ENCODE measurements at regions not wholly inside any gene's neighbourhood (a gene's known extent, or its start where the extent isn't known, plus 50 kb on each side); places are given as distances from the start of the nearest gene placed in this dataset.

GRCh38 chr3:103195216-103195615, 760.4 kb downstream of the ZPLD1 start:
- H3K36me3 ChIP-seq: no peaks in the 10 kb centered on the region
- H3K27me3 ChIP-seq: no peaks in the 10 kb centered on the region
- TF ChIP-seq CTCF (IDR thresholded peaks at IDR 0.05): no peak
- no peak overlapping the region for H3K27ac ChIP-seq
- H3K4me3 ChIP-seq: no peak overlapping the region
- H3K9me3 ChIP-seq: no peaks in the 10 kb centered on the region
- no peak for ATAC-seq
- intact Hi-C loops (cut with DNase I): no loop called here
- DNase-seq: no peak
- H3K4me1 ChIP-seq: no peaks in the 10 kb centered on the region

DNA sequence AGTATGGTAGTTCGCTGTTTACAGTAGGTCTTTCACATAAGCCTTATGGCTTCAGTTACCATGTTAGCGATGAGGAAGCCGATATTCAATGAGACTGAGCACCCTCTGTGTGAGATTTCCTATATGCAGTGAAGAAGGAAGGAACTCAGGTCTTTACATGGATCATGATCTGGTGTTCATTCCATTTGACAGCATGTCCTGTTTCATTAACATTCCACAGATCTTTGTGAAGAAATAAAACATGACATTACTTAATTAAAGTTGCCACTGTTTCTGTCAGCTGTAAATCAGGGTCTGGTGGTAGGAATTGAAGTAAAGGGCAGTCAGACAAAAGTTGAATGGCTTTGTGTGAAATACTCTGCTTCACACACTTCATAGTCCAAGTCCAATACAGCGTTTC, 768.6 kb downstream of the ZPLD1 start:
- intact Hi-C loops (cut with DNase I): no loop called here
- Histone ChIP-seq H3K27me3 (no peaks in the 10 kb centered on the region), H3K4me1 (no peaks in the 10 kb centered on the region), H3K9me3 (no peaks in the 10 kb centered on the region), H3K4me3 (no peak overlapping the region), H3K36me3 (no peaks in the 10 kb centered on the region), H3K27ac (no peak overlapping the region)
- no peak for DNase-seq
- no peak for ATAC-seq
- TF ChIP-seq CTCF (IDR thresholded peaks at IDR 0.05): no peak

GRCh38 chr3:103210583-103210982, 775.8 kb downstream of the ZPLD1 start:
- intact Hi-C loops (cut with DNase I): no loop called here
- no peaks in the 10 kb centered on the region for H3K4me1 ChIP-seq
- no peak for TF ChIP-seq CTCF (IDR thresholded peaks at IDR 0.05)
- no peaks in the 10 kb centered on the region for H3K27me3 ChIP-seq
- no peak overlapping the region for H3K4me3 ChIP-seq
- ATAC-seq (no peak), DNase-seq (no peak)
- no peak overlapping the region for H3K27ac ChIP-seq
- H3K36me3 ChIP-seq: no peaks in the 10 kb centered on the region
- no peaks in the 10 kb centered on the region for H3K9me3 ChIP-seq

DNA sequence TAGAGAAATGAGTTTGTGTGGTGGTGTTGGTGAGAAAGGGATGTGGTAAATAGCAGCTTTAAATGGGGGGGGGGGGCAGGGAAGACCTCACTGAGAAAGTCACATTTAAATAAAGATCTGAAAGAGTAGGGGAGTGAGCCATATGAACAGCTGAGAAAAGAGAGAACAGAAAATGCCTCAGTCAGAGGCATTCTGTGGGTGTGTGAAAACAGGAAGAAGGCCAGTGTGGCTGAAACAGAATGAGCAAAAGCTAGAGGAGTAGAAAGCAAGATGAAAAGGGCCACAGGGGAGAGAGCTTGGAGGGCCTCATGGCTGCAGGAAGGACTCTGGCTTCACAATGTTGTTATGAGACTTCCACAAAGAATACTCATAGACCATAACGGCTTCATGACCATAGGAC, 783.3 kb downstream of the ZPLD1 start:
- H3K9me3 ChIP-seq: no peaks in the 10 kb centered on the region
- H3K27me3 ChIP-seq: no peaks in the 10 kb centered on the region
- H3K4me1 ChIP-seq: no peaks in the 10 kb centered on the region
- DNase-seq (no peak), ATAC-seq (no peak)
- H3K4me3 ChIP-seq: no peak overlapping the region
- TF ChIP-seq CTCF (IDR thresholded peaks at IDR 0.05): no peak
- no peak overlapping the region for H3K27ac ChIP-seq
- no peaks in the 10 kb centered on the region for H3K36me3 ChIP-seq
- intact Hi-C loops (cut with DNase I): no loop called here

DNA sequence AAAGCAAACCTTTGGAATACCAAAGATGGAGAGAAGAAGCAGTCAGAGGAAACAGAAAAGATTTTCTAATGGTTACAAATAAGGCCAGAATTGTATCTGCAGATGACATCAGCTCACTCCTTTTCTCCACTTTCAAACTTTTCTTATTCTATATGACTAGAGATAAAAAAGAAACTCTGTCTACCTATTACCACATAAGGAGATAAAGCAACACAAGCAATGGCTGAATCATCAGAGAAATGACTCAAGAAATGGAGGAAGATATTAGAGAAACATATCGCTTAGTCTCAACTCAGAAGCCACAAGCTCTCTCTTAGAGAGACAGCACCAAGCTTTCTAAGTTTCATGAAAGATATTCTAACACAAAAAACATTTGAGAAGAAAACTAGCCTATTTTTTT, 784.0 kb downstream of the ZPLD1 start:
- Histone ChIP-seq H3K4me3 (no peak overlapping the region), H3K9me3 (no peaks in the 10 kb centered on the region), H3K27ac (no peak overlapping the region), H3K36me3 (no peaks in the 10 kb centered on the region), H3K27me3 (no peaks in the 10 kb centered on the region), H3K4me1 (no peaks in the 10 kb centered on the region)
- ATAC-seq (no peak), DNase-seq (no peak)
- TF ChIP-seq CTCF (IDR thresholded peaks at IDR 0.05): no peak
- intact Hi-C loops (cut with DNase I): no loop called here

- Histone ChIP-seq H3K27ac (no peak overlapping the region), H3K36me3 (no peaks in the 10 kb centered on the region), H3K4me1 (no peaks in the 10 kb centered on the region), H3K27me3 (no peaks in the 10 kb centered on the region), H3K9me3 (no peaks in the 10 kb centered on the region), H3K4me3 (no peak overlapping the region)
- DNase-seq: no peak
- no peak for ATAC-seq
- no peak for TF ChIP-seq CTCF (IDR thresholded peaks at IDR 0.05)
- intact Hi-C loops (cut with DNase I): no loop called here
Measured at GRCh38 chr3:103227651-103228050, 792.8 kb downstream of the ZPLD1 start.

Measured in upper lobe of right lung (tissue), 1 donor.